ENCODE measurements at regions not wholly inside any gene's neighbourhood (a gene's known extent, or its start where the extent isn't known, plus 50 kb on each side); places are given as distances from the start of the nearest gene placed in this dataset.
"Not testable (repeated sequence)": the region's sequence is repeated elsewhere in the genome, so short reads cannot be mapped to it uniquely, and the experiment has no call there.

GRCh38 chr7:113392841-113393540, 274.6 kb upstream of the SMIM30 start:
- DNase-seq (ENCODE audit: low read depth): no peak

- no peak for DNase-seq (ENCODE audit: low read depth)
These were observed 274.1 kb upstream of the SMIM30 start for GRCh38 chr7:113392421-113392820.

GRCh38 chr7:113389112-113389646, 270.8 kb upstream of the SMIM30 start:
- no peak for DNase-seq (ENCODE audit: low read depth)

- no peak for DNase-seq (ENCODE audit: low read depth)
These were observed 265.3 kb upstream of the SMIM30 start for GRCh38 chr7:113383638-113384037.

GRCh38 chr7:113379746-113380145, 261.4 kb upstream of the SMIM30 start:
- DNase-seq (ENCODE audit: low read depth): no peak

- no peak for DNase-seq (ENCODE audit: low read depth)
These were observed 256.6 kb upstream of the SMIM30 start for GRCh38 chr7:113374955-113375354.

GRCh38 chr7:113373863-113374262, 255.5 kb upstream of the SMIM30 start:
- DNase-seq (ENCODE audit: low read depth): no peak

GRCh38 chr7:113371416-113372043, 253.2 kb upstream of the SMIM30 start:
- no peak for DNase-seq (ENCODE audit: low read depth)

- DNase-seq (ENCODE audit: low read depth): no peak
These were observed 252.6 kb upstream of the SMIM30 start for GRCh38 chr7:113370910-113371309.

- no peak for DNase-seq (ENCODE audit: low read depth)
These were observed 249.9 kb upstream of the SMIM30 start for GRCh38 chr7:113368256-113368655.

- DNase-seq (ENCODE audit: low read depth): no peak
These were observed 248.8 kb upstream of the SMIM30 start for GRCh38 chr7:113367041-113367586.

GRCh38 chr7:113366122-113366521, 247.8 kb upstream of the SMIM30 start:
- no peak for DNase-seq (ENCODE audit: low read depth)

- DNase-seq (ENCODE audit: low read depth): no peak
These were observed 231.0 kb upstream of the SMIM30 start for GRCh38 chr7:113349339-113349738.

GRCh38 chr7:113339661-113340060, 221.3 kb upstream of the SMIM30 start:
- no peak for DNase-seq (ENCODE audit: low read depth)

GRCh38 chr7:113338071-113338696, 219.8 kb upstream of the SMIM30 start:
- DNase-seq (ENCODE audit: low read depth): no peak

GRCh38 chr7:113336838-113337237, 218.5 kb upstream of the SMIM30 start:
- DNase-seq (ENCODE audit: low read depth): not testable (repeated sequence)

GRCh38 chr7:113331155-113331898, 213.0 kb upstream of the SMIM30 start:
- DNase-seq (ENCODE audit: low read depth): no peak

GRCh38 chr7:113321201-113321600, 202.8 kb upstream of the SMIM30 start:
- no peak for DNase-seq (ENCODE audit: low read depth)

- no peak for DNase-seq (ENCODE audit: low read depth)
These were observed 202.1 kb upstream of the SMIM30 start for GRCh38 chr7:113320419-113320818.

- no peak for DNase-seq (ENCODE audit: low read depth)
These were observed 196.2 kb upstream of the SMIM30 start for GRCh38 chr7:113314594-113314993.

GRCh38 chr7:113308399-113308798, 190.0 kb upstream of the SMIM30 start:
- DNase-seq (ENCODE audit: low read depth): no peak

- no peak for DNase-seq (ENCODE audit: low read depth)
These were observed 188.8 kb upstream of the SMIM30 start for GRCh38 chr7:113307147-113307546.

All from T follicular helper cell (primary cell).